ENCODE measurements at regions not wholly inside any gene's neighbourhood (a gene's known extent, or its start where the extent isn't known, plus 50 kb on each side); places are given as distances from the start of the nearest gene placed in this dataset.

- no peak for TF ChIP-seq GATA2 (IDR thresholded peaks at IDR 0.05; ENCODE audit: insufficient read depth, insufficient read length, low read depth, low read length)
- no peak for TF ChIP-seq FOS (IDR thresholded peaks at IDR 0.05; ENCODE audit: borderline replicate concordance, insufficient read depth, low read length)
- no peak for TF ChIP-seq MYC (IDR thresholded peaks at IDR 0.05; ENCODE audit: low read depth, low read length)
- no peak for TF ChIP-seq POLR2A (IDR thresholded peaks at IDR 0.05; ENCODE audit: low read depth, low read length)
- Histone ChIP-seq H3K27ac (ENCODE audit: insufficient read depth, low read depth, low read length) (no peak overlapping the region), H3K36me3 (ENCODE audit: control insufficient read depth in 2 of 2, extremely low read depth in 1 of 2, insufficient read depth in 2 of 2, low read length in 2 of 2) (no peaks in the 10 kb centered on the region), H3K4me1 (ENCODE audit: control insufficient read depth, extremely low read depth, insufficient read depth, low read length) (no peaks in the 10 kb centered on the region), H3K79me2 (ENCODE audit: control insufficient read depth, insufficient read depth, low read length) (no peaks in the 10 kb centered on the region), H3K9me1 (replicated peaks; ENCODE audit: control insufficient read depth, extremely low read depth, insufficient read depth, low read length) (no peaks in the 10 kb centered on the region), H3K27me3 (ENCODE audit: control insufficient read depth in 2 of 2, insufficient read depth in 2 of 2, low read length in 2 of 2) (no peaks in the 10 kb centered on the region), H4K20me1 (replicated peaks; ENCODE audit: control insufficient read depth, extremely low read depth, insufficient read depth, low read length) (no peaks in the 10 kb centered on the region), H3K4me3 (replicated peaks in 1 of 3; ENCODE audit: insufficient read depth in 1 of 3, low read depth in 1 of 3, low read length in 3 of 3) (no peak overlapping the region), H2AFZ (ENCODE audit: low read depth, low read length) (no peak overlapping the region), H3K9me3 (replicated peaks; ENCODE audit: control insufficient read depth, insufficient read depth, low read length) (peaks cover 8% of the 10 kb centered on the region), H3K4me2 (ENCODE audit: insufficient read depth, low read length) (no peak overlapping the region), H3K9ac (replicated peaks; ENCODE audit: extremely low read depth, insufficient read depth, low read length) (no peak overlapping the region)
- intact Hi-C loops (cut with micrococcal nuclease) (no loop called here), dilution Hi-C loops (cut with MboI; ENCODE audit: extremely low pct_ligation_motif_present, low sequenced_read_pairs) (no loop called here)
- DNase-seq (ENCODE audit: low read depth, low spot score): no peak
- CTCF ChIA-PET: no interaction called here
- no peak for FAIRE-seq
- BruUV-seq (replicated peaks): no TSS peak
- POLR2A ChIA-PET: no interaction called here
These were observed 184.6 kb downstream of the IRX1 start for GRCh38 chr5:3780278-3780677.

GRCh38 chr5:3780907-3781306, 185.3 kb downstream of the IRX1 start:
- FAIRE-seq (no peak), DNase-seq (ENCODE audit: low read depth, low spot score) (no peak)
- no peak overlapping the region for H3K27ac ChIP-seq (ENCODE audit: insufficient read depth, low read depth, low read length)
- no peaks in the 10 kb centered on the region for H3K27me3 ChIP-seq (ENCODE audit: control insufficient read depth in 2 of 2, insufficient read depth in 2 of 2, low read length in 2 of 2)
- BruUV-seq (replicated peaks): no TSS peak
- H3K4me2 ChIP-seq (ENCODE audit: insufficient read depth, low read length): no peak overlapping the region
- H3K4me1 ChIP-seq (ENCODE audit: control insufficient read depth, extremely low read depth, insufficient read depth, low read length): no peaks in the 10 kb centered on the region
- H4K20me1 ChIP-seq (replicated peaks; ENCODE audit: control insufficient read depth, extremely low read depth, insufficient read depth, low read length): no peaks in the 10 kb centered on the region
- dilution Hi-C loops (cut with MboI; ENCODE audit: extremely low pct_ligation_motif_present, low sequenced_read_pairs) (no loop called here), intact Hi-C loops (cut with micrococcal nuclease) (no loop called here)
- ChIA-PET POLR2A (no interaction called here), CTCF (no interaction called here)
- peaks cover 11% of the 10 kb centered on the region for H3K9me3 ChIP-seq (replicated peaks; ENCODE audit: control insufficient read depth, insufficient read depth, low read length)
- H3K36me3 ChIP-seq (ENCODE audit: control insufficient read depth in 2 of 2, extremely low read depth in 1 of 2, insufficient read depth in 2 of 2, low read length in 2 of 2): no peaks in the 10 kb centered on the region
- TF ChIP-seq FOS (IDR thresholded peaks at IDR 0.05; ENCODE audit: borderline replicate concordance, insufficient read depth, low read length) (no peak), EZH2 (IDR thresholded peaks at IDR 0.05; ENCODE audit: borderline replicate concordance, low read depth, low read length, severe bottlenecking) (no peak), POLR2AphosphoS5 (IDR thresholded peaks at IDR 0.05; ENCODE audit: insufficient read depth, low read depth, low read length) (no peak), MYC (IDR thresholded peaks at IDR 0.05; ENCODE audit: low read depth, low read length) (no peak)
- TF ChIP-seq, protein P1, sequence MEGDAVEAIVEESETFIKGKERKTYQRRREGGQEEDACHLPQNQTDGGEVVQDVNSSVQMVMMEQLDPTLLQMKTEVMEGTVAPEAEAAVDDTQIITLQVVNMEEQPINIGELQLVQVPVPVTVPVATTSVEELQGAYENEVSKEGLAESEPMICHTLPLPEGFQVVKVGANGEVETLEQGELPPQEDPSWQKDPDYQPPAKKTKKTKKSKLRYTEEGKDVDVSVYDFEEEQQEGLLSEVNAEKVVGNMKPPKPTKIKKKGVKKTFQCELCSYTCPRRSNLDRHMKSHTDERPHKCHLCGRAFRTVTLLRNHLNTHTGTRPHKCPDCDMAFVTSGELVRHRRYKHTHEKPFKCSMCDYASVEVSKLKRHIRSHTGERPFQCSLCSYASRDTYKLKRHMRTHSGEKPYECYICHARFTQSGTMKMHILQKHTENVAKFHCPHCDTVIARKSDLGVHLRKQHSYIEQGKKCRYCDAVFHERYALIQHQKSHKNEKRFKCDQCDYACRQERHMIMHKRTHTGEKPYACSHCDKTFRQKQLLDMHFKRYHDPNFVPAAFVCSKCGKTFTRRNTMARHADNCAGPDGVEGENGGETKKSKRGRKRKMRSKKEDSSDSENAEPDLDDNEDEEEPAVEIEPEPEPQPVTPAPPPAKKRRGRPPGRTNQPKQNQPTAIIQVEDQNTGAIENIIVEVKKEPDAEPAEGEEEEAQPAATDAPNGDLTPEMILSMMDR (IDR thresholded peaks at IDR 0.05; ENCODE audit: extremely low read depth in 1 of 2, insufficient read depth in 1 of 2, low read depth in 1 of 2, low read length in 2 of 2): no peak
- no peak overlapping the region for H2AFZ ChIP-seq (ENCODE audit: low read depth, low read length)
- no peaks in the 10 kb centered on the region for H3K79me2 ChIP-seq (ENCODE audit: control insufficient read depth, insufficient read depth, low read length)
- no peak overlapping the region for H3K4me3 ChIP-seq (replicated peaks in 1 of 3; ENCODE audit: insufficient read depth in 1 of 3, low read depth in 1 of 3, low read length in 3 of 3)
- no peaks in the 10 kb centered on the region for H3K9me1 ChIP-seq (replicated peaks; ENCODE audit: control insufficient read depth, extremely low read depth, insufficient read depth, low read length)
- no peak overlapping the region for H3K9ac ChIP-seq (replicated peaks; ENCODE audit: extremely low read depth, insufficient read depth, low read length)
